H1 (cell line): ENCODE measurements at regions not wholly inside any gene's neighbourhood (a gene's known extent, or its start where the extent isn't known, plus 50 kb on each side); places are given as distances from the start of the nearest gene placed in this dataset.

Experiments used
- CTCF ChIA-PET: fragments of 300-600 bp; sonication (Branson Sonifier 250); formaldehyde crosslinking; loops from one replicate; lab custom pipeline; 2021; ENCODE audit not compliant: partially characterized antibody; lab: Charles Lee
- POLR2A ChIA-PET: fragments of 300-600 bp; sonication (Branson Sonifier 250); formaldehyde crosslinking; loops from one replicate; lab custom pipeline; 2021; ENCODE audit warnings: inconsistent platforms; ENCODE audit not compliant: partially characterized antibody; lab: Charles Lee
- DNase-seq, 2 experiments: peaks; one replicate each; pipeline versions ENCODE4 v3.0.0 to v3.0.0-alpha.2; 2010 to 2022; ENCODE audit warnings: low spot score in 2 of 2, low read depth in 1 of 2, mixed read lengths in 1 of 2
- FAIRE-seq: peaks from 2 replicates; lab custom pipeline; 2011; peaks lifted over from hg19 to GRCh38; lab: Jason Lieb, UNC
- H2AFZ ChIP-seq: 2 replicates; pipeline ENCODE4 v1.8.1; 2012; ENCODE audit warnings: low read length, inconsistent platforms
- H2AK5ac ChIP-seq: 2 replicates; pipeline ENCODE4 v1.6.1; 2013; ENCODE audit warnings: low read depth, low read length
- H2BK120ac ChIP-seq: replicated peaks from 2 replicates; pipeline ENCODE3; 2013; ENCODE audit warnings: low read depth, low read length, inconsistent platforms
- H2BK12ac ChIP-seq: 2 replicates; pipeline ENCODE4 v1.6.1; 2013; ENCODE audit warnings: low read depth, low read length
- H2BK15ac ChIP-seq: 2 replicates; pipeline ENCODE4 v1.6.1; 2013; ENCODE audit warnings: low read length
- H2BK20ac ChIP-seq: 2 replicates; pipeline ENCODE4 v1.6.1; 2013; ENCODE audit warnings: low read length
- H2BK5ac ChIP-seq: 2 replicates; pipeline ENCODE4 v1.6.1; 2013; ENCODE audit warnings: low read depth, low read length
- H3K14ac ChIP-seq: 2 replicates; pipeline ENCODE4 v1.6.1; 2013; ENCODE audit warnings: inconsistent platforms; ENCODE audit not compliant: insufficient read length
- H3K18ac ChIP-seq: 2 replicates; pipeline ENCODE4 v1.6.1; 2013; ENCODE audit warnings: low read length; ENCODE audit errors: extremely low read depth
- H3K23ac ChIP-seq: 2 replicates; pipeline ENCODE4 v1.6.1; 2013; ENCODE audit warnings: inconsistent platforms; ENCODE audit not compliant: insufficient read length
- H3K23me2 ChIP-seq: 2 replicates; pipeline ENCODE4 v1.6.1; 2013; ENCODE audit warnings: low read depth, low read length
- H3K27ac ChIP-seq: 2 replicates; pipeline ENCODE4 v1.6.1; 2011; ENCODE audit warnings: low read depth, low read length, inconsistent platforms
- H3K27me3 ChIP-seq, 4 experiments: replicated peaks in 1 of 4; 1 replicate in 1 of 4; 2 replicates in 3 of 4; pipeline versions ENCODE4 v1.6.1 to v1.8.1; 2011 to 2013; ENCODE audit warnings: low read length in 3 of 4, mild to moderate bottlenecking in 3 of 4, inconsistent platforms in 2 of 4, mixed read lengths in 2 of 4, moderate library complexity in 1 of 4; ENCODE audit not compliant: control insufficient read depth in 3 of 4, insufficient read depth in 3 of 4; ENCODE audit errors: extremely low read depth in 1 of 4
- H3K36me3 ChIP-seq, 4 experiments: 2 replicates each; pipeline versions ENCODE4 v1.6.1 to v1.8.1; 2011 to 2013; ENCODE audit warnings: mild to moderate bottlenecking in 4 of 4, low read length in 3 of 4, moderate library complexity in 2 of 4, control low read depth in 1 of 4, inconsistent platforms in 1 of 4; ENCODE audit not compliant: insufficient read depth in 4 of 4, control insufficient read depth in 2 of 4
- H3K4ac ChIP-seq: replicated peaks from 2 replicates; pipeline ENCODE3; 2013; ENCODE audit warnings: low read length, low read depth, mixed read lengths, inconsistent platforms; ENCODE audit not compliant: insufficient read length
- H3K4me1 ChIP-seq, 4 experiments: replicated peaks in 1 of 4; 1 replicate in 1 of 4; 2 replicates in 3 of 4; pipeline versions ENCODE4 v1.6.1 to v1.8.1; 2011 to 2013; ENCODE audit warnings: low read length in 3 of 4, inconsistent platforms in 2 of 4, mixed read lengths in 1 of 4; ENCODE audit not compliant: insufficient read depth in 4 of 4, control insufficient read depth in 3 of 4
- H3K4me2 ChIP-seq, 2 experiments: 2 replicates each; pipeline versions ENCODE4 v1.6.1 to v1.8.1; 2011 to 2013; ENCODE audit warnings: low read depth in 2 of 2, low read length in 2 of 2, control low read depth in 1 of 2, inconsistent platforms in 1 of 2, mild to moderate bottlenecking in 1 of 2; ENCODE audit not compliant: insufficient read depth in 1 of 2
- H3K4me3 ChIP-seq, 4 experiments: fragments of 200-600, 300-600 bp in 1 of 4; sonication (generic), shearing (Covaris generic), sonication (Bioruptor Twin) in 1 of 4; 2 replicates each; pipeline versions ENCODE4 v1.5.1 to v1.8.1; 2011 to 2016; ENCODE audit warnings: low read length in 4 of 4, low read depth in 3 of 4, control low read depth in 2 of 4, inconsistent platforms in 2 of 4, mild to moderate bottlenecking in 2 of 4, mixed read lengths in 1 of 4, moderate library complexity in 1 of 4; ENCODE audit not compliant: insufficient read depth in 2 of 4; ENCODE audit errors: extremely low read depth in 1 of 4
- H3K56ac ChIP-seq: replicated peaks from 2 replicates; pipeline ENCODE3; 2013; ENCODE audit warnings: low read depth, mild to moderate bottlenecking, mixed read lengths, low read length, inconsistent platforms; ENCODE audit not compliant: insufficient read length
- H3K79me1 ChIP-seq: 2 replicates; pipeline ENCODE4 v1.6.1; 2013; ENCODE audit warnings: low read depth, low read length, control low read depth
- H3K79me2 ChIP-seq, 2 experiments: 2 replicates each; pipeline versions ENCODE4 v1.6.1 to v1.8.1; 2012 to 2013; ENCODE audit warnings: low read length in 2 of 2, mild to moderate bottlenecking in 2 of 2, inconsistent platforms in 1 of 2; ENCODE audit not compliant: insufficient read depth in 2 of 2, control insufficient read depth in 1 of 2
- H3K9ac ChIP-seq, 4 experiments: replicated peaks in 1 of 4; 1 replicate in 1 of 4; 2 replicates in 3 of 4; pipeline versions ENCODE4 v1.6.1 to v1.8.1; 2011 to 2013; ENCODE audit warnings: low read depth in 3 of 4, low read length in 3 of 4, control low read depth in 2 of 4, mild to moderate bottlenecking in 2 of 4, moderate library complexity in 2 of 4, inconsistent platforms in 1 of 4; ENCODE audit errors: extremely low read depth in 1 of 4
- H3K9me3 ChIP-seq, 2 experiments: 2 replicates each; pipeline versions ENCODE4 v1.6.1 to v1.8.1; 2012 to 2013; ENCODE audit warnings: mild to moderate bottlenecking in 2 of 2, moderate library complexity in 2 of 2, control low read depth in 1 of 2, inconsistent platforms in 1 of 2, low read depth in 1 of 2, low read length in 1 of 2, mixed read lengths in 1 of 2; ENCODE audit not compliant: insufficient read depth in 2 of 2
- H4K20me1 ChIP-seq, 2 experiments: replicated peaks in 1 of 2; 2 replicates each; pipeline versions ENCODE3 to v1.8.1; 2011 to 2013; ENCODE audit warnings: inconsistent platforms in 2 of 2, low read length in 2 of 2, mild to moderate bottlenecking in 1 of 2; ENCODE audit not compliant: insufficient read depth in 2 of 2, control insufficient read depth in 1 of 2
- H4K5ac ChIP-seq: 2 replicates; pipeline ENCODE4 v1.6.1; 2013; ENCODE audit warnings: low read length, low read depth, mixed read lengths, inconsistent platforms; ENCODE audit not compliant: insufficient read length
- H4K8ac ChIP-seq: 2 replicates; pipeline ENCODE4 v1.8.0; 2013; ENCODE audit warnings: mild to moderate bottlenecking, moderate library complexity, low read length, inconsistent platforms; ENCODE audit not compliant: insufficient read depth; ENCODE audit errors: extremely low read depth
- H4K91ac ChIP-seq: replicated peaks from 2 replicates; pipeline ENCODE3; 2013; ENCODE audit warnings: low read length, mixed read lengths, inconsistent platforms; ENCODE audit not compliant: insufficient read length
- BRCA1 ChIP-seq: IDR thresholded peaks from 2 replicates; pipeline ENCODE4 v1.6.1; 2012; ENCODE audit warnings: low read depth, low read length, improper control_type of control experiment
- CHD1 ChIP-seq: IDR thresholded peaks from 2 replicates; pipeline ENCODE4 v1.6.1; 2012; ENCODE audit warnings: low read depth, low read length, improper control_type of control experiment
- GABPA ChIP-seq: IDR thresholded peaks from 2 replicates; pipeline ENCODE4 v1.6.1; 2011; ENCODE audit warnings: mild to moderate bottlenecking, low read length, moderate library complexity, borderline replicate concordance; ENCODE audit not compliant: insufficient read depth
- RAD21 ChIP-seq, 2 experiments: IDR thresholded peaks in 1 of 2; conservative IDR thresholded peaks in 1 of 2; 2 replicates each; pipeline ENCODE4 v1.6.1; 2011; ENCODE audit warnings: low read depth in 2 of 2, low read length in 2 of 2, improper control_type of control experiment in 1 of 2, inconsistent platforms in 1 of 2, mild to moderate bottlenecking in 1 of 2, moderate library complexity in 1 of 2
- SP4 ChIP-seq: IDR thresholded peaks from 2 replicates; pipeline ENCODE4 v1.6.1; 2012; ENCODE audit warnings: low read length, inconsistent platforms
- SRF ChIP-seq: IDR thresholded peaks from 2 replicates; pipeline ENCODE4 v1.6.1; 2011; ENCODE audit warnings: mild to moderate bottlenecking, low read depth, low read length, moderate library complexity
- SUZ12 ChIP-seq: fragments of 200-600 bp; sonication (generic); IDR thresholded peaks from 2 replicates; pipeline ENCODE4 v1.6.1; 2012; ENCODE audit warnings: mild to moderate bottlenecking, inconsistent platforms, low read length, moderate library complexity, mixed read lengths
- WGBS, 2 experiments: shearing (Covaris generic) in 1 of 2; methylation state at CpG; one replicate each; pipeline versions ENCODE4 v1.1.6 to v1.1.7; 2013 to 2015; ENCODE audit warnings: low lambda C conversion rate in 2 of 2, mixed read lengths in 2 of 2, inconsistent platforms in 1 of 2, low coverage in 1 of 2, missing lambda C conversion rate in 1 of 2; ENCODE audit not compliant: insufficient replicate concordance in 2 of 2, insufficient coverage in 1 of 2, insufficient read length in 1 of 2; ENCODE audit errors: extremely low coverage in 1 of 2, missing lambda C conversion rate in 1 of 2; 5-methylcytosine and 5-hydroxymethylcytosine counted together
- TF ChIP-seq, protein P1 (sequence below): IDR thresholded peaks from 2 replicates; pipeline ENCODE4 v1.6.1; 2011; ENCODE audit warnings: low read length, improper control_type of control experiment
- TF ChIP-seq, protein P2 (sequence below): IDR thresholded peaks from 2 replicates; pipeline ENCODE4 v1.6.1; 2011; ENCODE audit warnings: low read depth, mild to moderate bottlenecking, low read length; ENCODE audit not compliant: insufficient read depth

DNA sequence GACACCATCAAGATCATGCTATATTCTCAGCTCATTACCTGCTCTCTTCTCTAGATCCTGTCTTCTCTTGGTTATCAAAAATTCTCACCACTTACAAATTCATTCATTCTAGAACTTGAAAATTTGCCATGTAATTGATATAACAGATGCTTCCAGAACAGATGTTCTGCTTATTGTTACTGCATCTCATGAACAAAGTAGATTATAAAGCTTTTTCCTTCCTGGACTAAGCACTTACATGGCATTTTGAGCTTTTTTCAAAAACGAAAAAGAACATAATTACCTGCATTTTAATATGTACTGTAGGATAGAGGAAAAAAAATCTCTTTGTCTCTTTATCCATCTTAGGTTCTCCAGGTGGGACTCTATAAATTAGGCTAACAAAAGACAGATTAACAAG is 79.6 kb upstream of the CREB1 start:
- DNase-seq = no peak
- no peak overlapping the region for H2BK120ac ChIP-seq
- H4K8ac ChIP-seq = no peak overlapping the region
- peak overlapping the region; percentile 29 for H4K91ac ChIP-seq
- H2AK5ac ChIP-seq = no peak overlapping the region
- H3K79me1 ChIP-seq = no peaks in the 10 kb centered on the region
- H4K5ac ChIP-seq = peak overlapping the region; percentile 28
- TF ChIP-seq RAD21 (IDR thresholded peaks at IDR 0.05 in 1 of 2, conservative IDR thresholded peaks at IDR 0.05 in 1 of 2; ENCODE audit: low read depth in 2 of 2, low read length in 2 of 2) (no peak), SUZ12 (no peak), CHD1 (no peak), GABPA (no peak), SP4 (no peak), SRF (no peak), BRCA1 (no peak)
- TF ChIP-seq, protein P1, sequence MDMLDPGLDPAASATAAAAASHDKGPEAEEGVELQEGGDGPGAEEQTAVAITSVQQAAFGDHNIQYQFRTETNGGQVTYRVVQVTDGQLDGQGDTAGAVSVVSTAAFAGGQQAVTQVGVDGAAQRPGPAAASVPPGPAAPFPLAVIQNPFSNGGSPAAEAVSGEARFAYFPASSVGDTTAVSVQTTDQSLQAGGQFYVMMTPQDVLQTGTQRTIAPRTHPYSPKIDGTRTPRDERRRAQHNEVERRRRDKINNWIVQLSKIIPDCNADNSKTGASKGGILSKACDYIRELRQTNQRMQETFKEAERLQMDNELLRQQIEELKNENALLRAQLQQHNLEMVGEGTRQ = no peak
- TF ChIP-seq, protein P2, sequence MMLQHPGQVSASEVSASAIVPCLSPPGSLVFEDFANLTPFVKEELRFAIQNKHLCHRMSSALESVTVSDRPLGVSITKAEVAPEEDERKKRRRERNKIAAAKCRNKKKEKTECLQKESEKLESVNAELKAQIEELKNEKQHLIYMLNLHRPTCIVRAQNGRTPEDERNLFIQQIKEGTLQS = no peak
- no peaks in the 10 kb centered on the region for H4K20me1 ChIP-seq
- H3K79me2 ChIP-seq = no peaks in the 10 kb centered on the region
- H3K4me3 ChIP-seq = peak overlapping the region in 1 of 4 experiments; percentile 27; a peak in 1 of 8 replicates
- ChIA-PET CTCF (interaction anchor here (0.7 kb wide), 1 partner anchor 43 kb away, joined by 3 read pairs; no protein-coding TSS in a partner anchor), POLR2A (interaction anchor here (1.5 kb wide), 1 partner anchor 16 kb away, joined by 3 read pairs; no protein-coding TSS in a partner anchor)
- H3K23ac ChIP-seq = no peak overlapping the region
- H3K27me3 ChIP-seq = no peaks in the 10 kb centered on the region
- no peak overlapping the region for H2BK12ac ChIP-seq
- H2BK5ac ChIP-seq = no peak overlapping the region
- H2BK15ac ChIP-seq = no peak overlapping the region
- H3K9me3 ChIP-seq = peaks cover 0 to 1% of the 10 kb centered on the region in 2 experiments; a peak in 1 of 4 replicates
- H3K4me2 ChIP-seq = peak overlapping the region in 1 of 2 experiments; percentile 49; a peak in 1 of 4 replicates
- H3K14ac ChIP-seq = no peak overlapping the region
- no peaks in the 10 kb centered on the region for H3K23me2 ChIP-seq
- no peak overlapping the region for H2BK20ac ChIP-seq
- no peak overlapping the region for H3K18ac ChIP-seq
- no peak overlapping the region for H2AFZ ChIP-seq
- peaks cover 0 to 9% (median 0%) of the 10 kb centered on the region in 4 experiments; a peak in 1 of 7 replicates for H3K4me1 ChIP-seq
- FAIRE-seq = no peak
- H3K36me3 ChIP-seq = no peaks in the 10 kb centered on the region
- no peak overlapping the region for H3K4ac ChIP-seq
- H3K56ac ChIP-seq = no peak overlapping the region
- 16% methylated on average over 1 of the region's 1 CpG; no CpG with 5 or more reads in 1 of the 2 experiments for WGBS, 2 experiments
- no peak overlapping the region for H3K9ac ChIP-seq
- H3K27ac ChIP-seq = no peak overlapping the region
